GM21528 (cell line): ENCODE measurements at regions not wholly inside any gene's neighbourhood (a gene's known extent, or its start where the extent isn't known, plus 50 kb on each side); places are given as distances from the start of the nearest gene placed in this dataset.
"Not testable (repeated sequence)": the region's sequence is repeated elsewhere in the genome, so short reads cannot be mapped to it uniquely, and the experiment has no call there.

Experiments used
- ATAC-seq: cut with Tn5 transposase; IDR thresholded peaks from one replicate; pipeline ENCODE4 v1.9.1; 2021; ENCODE audit warnings: mild to moderate bottlenecking, moderate library complexity; ENCODE audit not compliant: unreplicated experiment, low FRiP score

DNA sequence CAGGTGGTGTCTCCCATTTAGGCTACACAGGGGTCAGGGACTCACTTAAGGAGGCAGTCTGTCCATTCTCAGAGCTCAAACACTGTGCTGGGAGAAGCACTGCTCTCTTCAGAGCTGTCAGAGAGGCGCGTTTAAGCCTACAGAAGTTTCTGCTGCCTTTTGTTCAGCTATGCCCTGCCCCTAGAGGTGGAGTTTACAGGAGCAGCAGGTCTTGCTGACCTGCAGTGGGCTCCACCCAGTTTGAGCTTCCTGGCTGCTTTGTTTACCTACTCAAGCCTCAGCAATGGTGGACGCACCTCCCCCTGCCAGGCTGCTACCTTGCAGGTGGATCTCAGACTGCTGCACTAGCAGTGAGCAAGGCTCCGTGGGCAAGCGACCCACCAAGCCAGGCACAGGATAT, 260.1 kb downstream of the MEF2C start:
- not testable (repeated sequence) for ATAC-seq

DNA sequence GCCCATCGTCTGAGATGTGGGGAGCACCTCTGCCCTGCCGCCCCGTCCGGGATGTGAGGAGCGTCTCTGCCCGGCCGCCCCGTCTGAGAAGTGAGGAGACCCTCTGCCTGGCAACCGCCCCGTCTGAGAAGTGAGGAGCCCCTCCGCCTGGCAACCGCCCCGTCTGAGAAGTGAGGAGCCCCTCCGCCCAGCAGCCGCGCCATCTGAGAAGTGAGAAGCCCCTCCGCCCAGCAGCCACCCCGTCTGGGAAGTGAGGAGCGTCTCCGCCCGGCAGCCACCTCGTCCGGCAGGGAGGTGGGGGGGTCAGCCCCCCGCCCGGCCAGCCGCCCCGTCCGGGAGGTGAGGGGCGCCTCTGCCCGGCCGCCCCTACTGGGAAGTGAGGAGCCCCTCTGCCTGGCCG, 267.2 kb downstream of the MEF2C start:
- ATAC-seq, result not testable (repeated sequence)

DNA sequence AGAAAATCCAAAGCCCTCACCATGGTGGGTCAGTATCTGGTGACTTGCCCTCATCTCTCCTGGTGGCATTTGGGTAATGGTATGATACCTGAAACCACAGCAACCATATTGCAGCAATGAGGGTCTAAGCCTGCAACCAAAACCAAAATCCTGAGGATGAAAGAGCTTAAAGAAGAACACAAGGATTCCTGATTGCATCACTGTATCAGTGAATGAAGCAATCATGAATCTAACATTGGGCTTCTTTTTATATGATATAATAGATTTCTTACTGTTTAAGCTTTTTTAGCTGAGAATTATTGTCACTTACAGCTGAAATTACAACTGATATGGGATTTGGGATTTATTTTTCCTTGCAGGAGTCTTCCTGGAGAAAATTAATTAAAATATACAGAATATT, 269.9 kb downstream of the MEF2C start:
- no peak for ATAC-seq

DNA sequence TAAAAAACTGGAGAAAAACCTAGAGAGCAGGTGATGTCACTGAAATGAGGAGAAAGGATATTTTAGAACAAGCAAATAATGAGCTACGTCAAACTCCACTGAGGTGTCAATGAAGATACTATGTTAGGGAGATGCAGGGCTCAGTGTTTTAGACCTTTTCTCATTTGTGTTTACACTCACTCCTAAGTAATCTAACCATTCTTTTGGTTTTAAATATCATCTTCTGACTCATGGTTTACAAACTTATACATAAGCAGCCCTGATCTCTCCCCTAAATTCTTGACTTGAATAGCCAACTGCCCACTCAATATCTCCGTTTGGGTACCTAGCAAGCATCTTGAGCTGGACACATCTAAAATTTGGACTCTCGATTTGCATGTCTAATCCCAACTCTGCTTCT, 272.4 kb downstream of the MEF2C start:
- no peak for ATAC-seq

DNA sequence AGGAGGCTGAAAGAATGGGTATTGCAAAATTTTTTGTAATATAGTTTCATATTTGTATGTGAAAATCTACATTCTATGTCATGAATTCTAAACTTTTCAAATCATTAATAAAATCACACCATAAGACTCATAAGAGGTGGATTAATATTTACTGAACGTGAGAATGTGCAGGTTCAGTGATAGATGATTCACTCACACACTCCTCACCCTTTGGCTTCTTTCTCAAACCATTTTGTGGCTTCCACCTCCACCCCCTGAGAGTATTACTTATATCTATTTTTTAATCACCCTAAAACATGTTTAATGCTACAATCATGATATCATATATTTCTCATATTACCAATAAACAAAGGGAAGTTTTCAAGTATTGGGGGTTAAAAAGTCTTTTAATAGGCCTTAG, 275.5 kb downstream of the MEF2C start:
- ATAC-seq, result no peak

DNA sequence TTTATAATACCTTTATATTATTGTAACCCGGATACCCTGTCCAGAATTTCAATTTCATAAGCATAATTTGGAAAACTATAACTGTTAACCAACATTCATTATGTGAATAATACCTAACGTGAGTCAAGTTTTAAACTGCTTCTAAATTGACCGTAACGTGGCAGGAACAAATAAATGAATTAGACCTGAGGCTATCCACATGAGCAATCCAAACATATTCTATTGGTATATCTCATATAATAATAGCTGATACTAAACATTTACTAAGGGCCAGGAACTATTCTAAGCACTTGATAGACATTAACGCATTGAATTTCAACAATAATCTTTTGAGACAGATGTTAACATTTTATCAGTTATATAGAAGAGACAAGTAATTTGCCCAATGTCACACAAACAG, 276.4 kb downstream of the MEF2C start:
- no peak for ATAC-seq

DNA sequence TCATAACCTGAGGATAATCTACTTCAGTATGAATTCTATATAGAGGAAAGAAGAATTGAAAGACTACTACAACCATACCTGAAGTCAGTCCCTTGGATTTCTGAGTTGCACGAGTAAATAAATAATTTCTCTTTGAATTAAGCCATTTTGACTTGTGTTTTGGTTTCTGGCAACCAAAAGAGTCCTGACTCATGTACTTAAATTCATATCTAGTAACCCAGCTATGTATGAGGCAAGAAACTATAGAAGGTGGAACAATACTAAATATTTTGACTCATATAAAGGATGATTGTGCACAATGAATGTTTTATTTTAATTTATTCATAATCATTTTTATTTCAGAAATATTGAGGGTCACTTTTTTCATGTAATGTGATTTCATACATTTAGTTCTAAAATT, 276.8 kb downstream of the MEF2C start:
- no peak for ATAC-seq

GRCh38 chr5:88602584-88602983, 280.4 kb downstream of the MEF2C start:
- ATAC-seq, result no peak

DNA sequence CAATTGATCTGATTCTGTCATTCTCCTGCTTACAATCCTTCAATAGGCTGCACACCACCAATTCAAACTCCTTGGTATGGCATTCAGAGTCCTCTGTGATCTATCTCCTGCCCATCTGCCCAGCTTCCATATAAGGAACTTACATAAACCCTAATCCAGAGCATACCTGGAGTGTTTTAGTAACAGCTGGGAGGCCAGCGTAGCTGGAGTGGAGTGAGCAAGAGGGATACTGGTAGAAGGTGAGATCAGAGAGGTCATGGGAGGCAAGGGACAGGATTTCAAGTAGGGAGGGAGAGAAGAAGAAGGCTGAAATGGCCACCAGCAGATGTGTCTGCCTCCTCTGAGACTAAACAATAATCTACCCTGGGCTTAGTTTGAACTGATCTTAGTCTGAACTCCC, 288.5 kb downstream of the MEF2C start:
- no peak for ATAC-seq

GRCh38 chr5:88588609-88589008, 294.4 kb downstream of the MEF2C start:
- no peak for ATAC-seq

DNA sequence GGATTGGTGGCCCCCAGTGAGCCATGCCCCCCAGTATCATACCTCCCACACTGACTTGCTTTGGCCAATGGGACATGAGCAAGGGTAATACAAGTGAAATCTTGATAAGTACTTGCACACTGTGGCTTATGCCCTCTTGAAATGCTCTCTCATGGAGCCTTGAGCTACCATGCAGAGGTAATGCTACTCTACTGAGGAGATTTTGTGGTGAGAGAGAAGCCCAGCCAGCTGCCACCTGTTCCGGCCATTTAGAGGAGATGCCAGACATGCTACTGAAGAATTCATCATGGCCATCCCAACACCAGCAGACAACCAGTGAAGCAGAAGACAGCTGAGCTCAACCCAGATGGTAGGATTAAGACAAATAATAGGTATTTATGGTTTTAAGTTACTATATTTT, 299.5 kb downstream of the MEF2C start:
- ATAC-seq, result no peak

GRCh38 chr5:88558366-88558765, 289.7 kb upstream of the TMEM161B start:
- no peak for ATAC-seq

- ATAC-seq, result no peak
Measured at GRCh38 chr5:88557881-88558280, 289.2 kb upstream of the TMEM161B start.

GRCh38 chr5:88557131-88557530, 288.5 kb upstream of the TMEM161B start:
- ATAC-seq, result no peak

GRCh38 chr5:88556406-88556805, 287.8 kb upstream of the TMEM161B start:
- ATAC-seq, result no peak

DNA sequence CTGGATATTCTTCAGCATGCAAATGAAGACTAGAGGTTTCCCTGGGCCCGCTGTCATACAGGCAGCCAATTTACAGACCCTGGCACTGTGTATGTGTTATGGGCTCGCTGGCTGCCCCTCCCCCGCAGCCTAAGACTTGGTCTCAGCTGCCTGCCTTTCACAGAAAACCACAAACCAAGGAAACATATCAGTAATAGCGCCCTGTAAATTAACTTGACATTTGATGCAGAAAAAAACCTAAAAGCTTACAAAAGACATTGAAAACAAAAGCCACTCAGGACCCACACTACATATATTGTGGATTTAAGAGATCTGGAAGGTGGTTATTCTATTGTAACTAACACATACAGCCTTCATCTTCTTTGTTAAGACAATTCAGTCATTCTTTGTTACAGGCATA, 287.0 kb upstream of the TMEM161B start:
- no peak for ATAC-seq

GRCh38 chr5:88553986-88554385, 285.3 kb upstream of the TMEM161B start:
- no peak for ATAC-seq

DNA sequence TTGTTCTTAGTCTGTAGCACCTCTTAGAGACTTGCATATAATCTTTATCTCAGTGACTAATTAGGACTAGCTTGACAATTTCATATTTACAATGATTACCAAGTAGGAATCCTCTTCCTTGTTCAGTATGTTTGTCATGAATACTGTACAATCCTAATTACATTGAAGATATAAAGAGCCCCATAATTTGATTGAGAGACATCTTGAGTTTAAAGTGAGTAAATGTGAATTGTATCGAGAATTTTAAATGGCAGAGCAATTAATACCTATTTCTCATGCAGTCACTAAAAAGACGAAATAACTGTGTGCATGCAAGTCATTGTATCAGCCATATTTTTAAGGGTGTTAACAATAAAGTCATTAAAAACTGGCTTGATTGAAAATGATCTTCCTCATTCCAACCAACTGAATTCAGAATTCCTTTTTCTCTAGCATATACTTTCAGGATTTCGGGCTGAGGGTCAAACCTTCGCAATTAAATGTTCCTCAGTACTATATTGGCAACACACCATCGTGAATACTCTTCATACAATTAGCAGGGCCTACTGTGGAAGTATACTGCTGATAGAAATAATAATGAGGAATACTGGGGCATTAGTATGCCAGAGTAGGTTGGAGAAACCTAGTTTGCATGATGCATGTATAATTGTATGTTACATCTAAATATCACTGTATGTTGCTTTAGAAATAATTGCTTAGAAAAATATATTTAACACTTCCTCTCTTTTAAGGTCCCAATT, 284.7 kb upstream of the TMEM161B start:
- no peak for ATAC-seq

- ATAC-seq, result no peak
Measured at GRCh38 chr5:88552426-88552825, 283.8 kb upstream of the TMEM161B start.

GRCh38 chr5:88551724-88552345, 283.2 kb upstream of the TMEM161B start:
- no peak for ATAC-seq

- ATAC-seq, result no peak
Measured at GRCh38 chr5:88550736-88551135, 282.1 kb upstream of the TMEM161B start.

DNA sequence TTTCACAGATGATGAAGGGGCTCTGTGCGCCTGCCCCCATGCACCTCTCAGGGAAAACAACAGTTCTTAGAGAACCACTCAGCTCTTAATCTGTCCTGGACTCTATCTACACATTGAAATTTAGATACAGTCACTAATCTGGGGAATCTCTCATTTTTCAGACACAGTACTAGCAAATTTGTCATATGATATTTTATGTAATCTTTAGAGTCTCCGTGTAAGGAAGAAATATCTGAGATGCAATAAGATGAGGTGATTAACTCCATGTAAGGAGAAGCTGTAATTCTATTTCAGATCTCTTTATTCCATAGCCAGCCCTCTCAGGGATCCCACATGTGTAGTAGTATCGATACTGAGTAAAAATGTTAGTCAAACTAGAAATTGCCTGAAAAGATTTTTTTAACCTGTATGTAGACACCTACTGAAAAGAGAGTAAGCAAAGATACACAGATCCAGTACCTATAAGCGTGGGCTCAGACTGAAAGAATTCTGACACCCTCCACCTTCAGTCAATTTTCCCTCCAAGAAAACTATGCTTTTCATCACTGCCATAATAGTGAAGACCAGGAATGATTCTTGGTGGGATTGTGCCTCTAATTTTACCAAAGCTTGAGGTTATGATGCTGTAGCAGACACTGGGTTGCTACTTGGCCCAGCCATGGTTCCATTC, 279.6 kb upstream of the TMEM161B start:
- no peak for ATAC-seq
